HL-60 (cell line): ENCODE measurements at regions not wholly inside any gene's neighbourhood (a gene's known extent, or its start where the extent isn't known, plus 50 kb on each side); places are given as distances from the start of the nearest gene placed in this dataset.
"Not testable (repeated sequence)": the region's sequence is repeated elsewhere in the genome, so short reads cannot be mapped to it uniquely, and the experiment has no call there.

Experiments used
- CTCF ChIP-seq: IDR thresholded peaks from one replicate; pipeline ENCODE4 v1.5.1; 2011; ENCODE audit warnings: low read length, control low read depth, inconsistent platforms; ENCODE audit not compliant: insufficient read depth
- POLR2AphosphoS5 ChIP-seq: IDR thresholded peaks from 2 replicates; pipeline ENCODE4 v1.6.1; 2012; ENCODE audit warnings: low read depth
- SPI1 ChIP-seq: IDR thresholded peaks from 2 replicates; pipeline ENCODE4 v1.6.1; 2012; ENCODE audit warnings: low read depth, mild to moderate bottlenecking, borderline replicate concordance
- TF ChIP-seq, protein P1 (sequence below): IDR thresholded peaks from 2 replicates; pipeline ENCODE4 v1.6.1; 2012; ENCODE audit warnings: low read depth; ENCODE audit not compliant: insufficient replicate concordance

GRCh38 chr5:87718224-87718925 lies 305.6 kb upstream of the CCNH start:
- not testable (repeated sequence) for TF ChIP-seq CTCF, POLR2AphosphoS5, SPI1
- TF ChIP-seq, protein P1, sequence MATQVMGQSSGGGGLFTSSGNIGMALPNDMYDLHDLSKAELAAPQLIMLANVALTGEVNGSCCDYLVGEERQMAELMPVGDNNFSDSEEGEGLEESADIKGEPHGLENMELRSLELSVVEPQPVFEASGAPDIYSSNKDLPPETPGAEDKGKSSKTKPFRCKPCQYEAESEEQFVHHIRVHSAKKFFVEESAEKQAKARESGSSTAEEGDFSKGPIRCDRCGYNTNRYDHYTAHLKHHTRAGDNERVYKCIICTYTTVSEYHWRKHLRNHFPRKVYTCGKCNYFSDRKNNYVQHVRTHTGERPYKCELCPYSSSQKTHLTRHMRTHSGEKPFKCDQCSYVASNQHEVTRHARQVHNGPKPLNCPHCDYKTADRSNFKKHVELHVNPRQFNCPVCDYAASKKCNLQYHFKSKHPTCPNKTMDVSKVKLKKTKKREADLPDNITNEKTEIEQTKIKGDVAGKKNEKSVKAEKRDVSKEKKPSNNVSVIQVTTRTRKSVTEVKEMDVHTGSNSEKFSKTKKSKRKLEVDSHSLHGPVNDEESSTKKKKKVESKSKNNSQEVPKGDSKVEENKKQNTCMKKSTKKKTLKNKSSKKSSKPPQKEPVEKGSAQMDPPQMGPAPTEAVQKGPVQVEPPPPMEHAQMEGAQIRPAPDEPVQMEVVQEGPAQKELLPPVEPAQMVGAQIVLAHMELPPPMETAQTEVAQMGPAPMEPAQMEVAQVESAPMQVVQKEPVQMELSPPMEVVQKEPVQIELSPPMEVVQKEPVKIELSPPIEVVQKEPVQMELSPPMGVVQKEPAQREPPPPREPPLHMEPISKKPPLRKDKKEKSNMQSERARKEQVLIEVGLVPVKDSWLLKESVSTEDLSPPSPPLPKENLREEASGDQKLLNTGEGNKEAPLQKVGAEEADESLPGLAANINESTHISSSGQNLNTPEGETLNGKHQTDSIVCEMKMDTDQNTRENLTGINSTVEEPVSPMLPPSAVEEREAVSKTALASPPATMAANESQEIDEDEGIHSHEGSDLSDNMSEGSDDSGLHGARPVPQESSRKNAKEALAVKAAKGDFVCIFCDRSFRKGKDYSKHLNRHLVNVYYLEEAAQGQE, result not testable (repeated sequence)
